T-helper 9 cell (primary cell): ENCODE measurements at regions not wholly inside any gene's neighbourhood (a gene's known extent, or its start where the extent isn't known, plus 50 kb on each side); places are given as distances from the start of the nearest gene placed in this dataset.
"Not testable (repeated sequence)": the region's sequence is repeated elsewhere in the genome, so short reads cannot be mapped to it uniquely, and the experiment has no call there.

Experiments
- DNase-seq: peaks from one replicate; pipeline ENCODE4 v3.0.0-alpha.2; 2020

- no peak for DNase-seq
These were observed 217.6 kb upstream of the SFSWAP start for GRCh38 chr12:131493068-131493826.

DNA sequence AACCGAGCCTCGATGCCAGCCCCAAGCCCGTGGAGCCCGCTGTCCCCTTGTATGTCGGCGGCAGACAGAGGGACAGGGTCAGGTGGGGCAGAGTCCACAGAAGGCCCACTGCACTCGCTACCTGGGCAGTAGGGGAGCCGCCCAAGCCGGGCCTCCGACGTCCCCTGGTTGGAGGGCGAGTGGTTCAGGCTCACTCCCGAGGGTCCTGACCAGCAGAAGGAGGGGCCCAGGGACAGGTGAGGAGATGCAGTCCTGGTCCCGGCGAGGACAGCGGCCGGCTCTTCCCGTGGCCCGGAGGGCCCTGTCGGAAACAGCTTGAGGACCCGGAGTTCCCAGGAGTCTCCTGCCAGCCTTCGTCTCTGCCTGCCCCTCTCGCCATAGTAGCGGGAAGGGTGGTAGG, 216.7 kb upstream of the SFSWAP start:
- DNase-seq = no peak

GRCh38 chr12:131494741-131495524, 216.0 kb upstream of the SFSWAP start:
- no peak for DNase-seq

GRCh38 chr12:131497966-131498365, 212.9 kb upstream of the SFSWAP start:
- DNase-seq = no peak

- DNase-seq = no peak
These were observed 211.6 kb upstream of the SFSWAP start for GRCh38 chr12:131499160-131499863.

DNA sequence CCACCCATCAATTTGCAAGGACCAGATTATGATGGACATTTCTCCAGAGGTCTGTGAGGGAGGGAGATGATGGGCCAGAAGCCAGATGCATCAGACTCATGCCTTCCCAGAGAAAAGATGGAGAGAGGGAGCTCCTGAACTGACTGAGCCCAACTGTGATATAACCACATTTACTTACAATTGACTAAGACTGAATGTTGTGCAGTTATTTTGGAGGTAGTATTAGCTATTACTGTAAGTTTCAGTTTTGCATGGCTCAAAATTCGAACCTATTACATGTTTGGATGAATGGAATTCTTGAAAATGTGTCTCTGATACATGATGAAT, 211.1 kb upstream of the SFSWAP start:
- no peak for DNase-seq

GRCh38 chr12:131500564-131500963, 210.3 kb upstream of the SFSWAP start:
- no peak for DNase-seq

- no peak for DNase-seq
These were observed 205.3 kb upstream of the SFSWAP start for GRCh38 chr12:131505561-131505960.

DNA sequence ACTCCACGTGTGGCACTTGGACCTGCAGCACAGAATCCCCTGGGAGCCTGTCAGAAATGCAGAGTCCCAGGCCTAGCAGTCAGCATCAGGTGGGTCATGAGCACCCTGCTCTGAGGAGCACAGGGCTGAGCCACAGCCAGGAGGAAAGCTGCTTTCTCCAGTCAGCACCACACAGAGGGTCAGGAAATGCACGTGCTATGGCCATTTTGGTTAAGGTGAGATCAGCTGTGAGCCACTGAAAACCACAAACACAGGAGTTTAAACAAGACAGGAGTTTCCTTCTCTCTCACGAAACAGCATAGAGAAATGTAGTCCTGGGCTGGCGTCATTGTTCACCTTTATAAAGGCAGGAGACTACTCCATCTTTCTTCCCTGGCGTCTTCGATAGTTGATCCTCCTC, 204.5 kb upstream of the SFSWAP start:
- no peak for DNase-seq

DNA sequence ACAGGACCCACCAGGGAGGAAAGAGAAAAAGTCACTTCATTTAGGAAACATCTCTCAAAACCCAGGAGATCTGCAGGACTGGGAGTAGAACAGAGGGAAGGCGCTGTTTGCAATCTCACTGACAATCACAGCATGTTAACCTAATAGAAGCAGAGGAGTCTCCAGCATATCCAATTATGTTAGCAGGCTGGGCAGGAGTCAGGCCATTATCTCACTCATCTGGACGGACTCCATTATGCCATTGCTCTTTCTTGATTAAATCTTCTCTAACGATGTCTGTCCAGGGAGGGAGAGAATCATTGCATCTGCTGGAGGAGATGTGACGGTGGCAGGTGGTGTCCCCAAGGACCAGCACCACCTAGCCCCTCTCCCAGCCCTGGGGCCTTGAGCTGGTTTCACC, 203.8 kb upstream of the SFSWAP start:
- DNase-seq = no peak

GRCh38 chr12:131507881-131508280, 203.0 kb upstream of the SFSWAP start:
- no peak for DNase-seq

- no peak for DNase-seq
These were observed 201.2 kb upstream of the SFSWAP start for GRCh38 chr12:131509701-131510100.

DNA sequence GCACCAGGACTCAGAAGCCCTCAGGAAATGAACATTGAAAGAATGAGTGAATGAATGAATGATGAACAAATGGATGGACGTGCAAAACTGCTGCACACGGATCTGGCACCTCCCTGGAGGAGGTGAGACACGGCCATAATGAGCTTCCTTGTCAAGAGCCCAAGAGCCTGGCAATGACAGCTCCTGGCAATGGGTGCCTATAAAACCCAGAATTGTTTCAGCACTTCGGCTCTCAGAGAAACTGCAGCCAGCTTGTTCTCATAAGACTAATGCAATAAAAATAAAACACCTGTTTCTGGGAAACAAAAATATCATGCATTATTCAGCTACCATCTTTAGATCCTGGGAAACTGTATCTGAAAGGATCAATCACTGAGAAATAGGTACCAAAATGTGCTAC, 200.5 kb upstream of the SFSWAP start:
- DNase-seq = no peak

DNA sequence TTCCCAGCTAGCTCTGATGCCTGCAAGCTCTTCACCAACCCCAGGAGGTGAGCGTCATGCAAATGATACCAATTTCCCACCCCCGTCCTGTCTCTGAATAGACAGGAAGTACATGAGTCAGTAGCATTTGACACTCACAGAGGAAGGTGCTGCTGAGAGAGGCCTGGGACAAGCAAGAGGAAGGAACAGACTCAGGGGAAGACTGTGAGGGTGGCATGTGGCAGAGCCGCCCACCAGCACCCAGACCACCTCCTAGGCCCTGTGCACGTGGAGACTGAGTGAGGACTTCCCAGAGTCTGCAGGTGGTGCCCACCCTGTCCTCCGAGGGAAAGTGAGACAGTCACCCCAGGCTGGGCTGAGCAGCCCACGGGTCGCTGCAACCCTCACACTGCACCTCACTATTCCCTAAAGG, 199.5 kb upstream of the SFSWAP start:
- DNase-seq = no peak

DNA sequence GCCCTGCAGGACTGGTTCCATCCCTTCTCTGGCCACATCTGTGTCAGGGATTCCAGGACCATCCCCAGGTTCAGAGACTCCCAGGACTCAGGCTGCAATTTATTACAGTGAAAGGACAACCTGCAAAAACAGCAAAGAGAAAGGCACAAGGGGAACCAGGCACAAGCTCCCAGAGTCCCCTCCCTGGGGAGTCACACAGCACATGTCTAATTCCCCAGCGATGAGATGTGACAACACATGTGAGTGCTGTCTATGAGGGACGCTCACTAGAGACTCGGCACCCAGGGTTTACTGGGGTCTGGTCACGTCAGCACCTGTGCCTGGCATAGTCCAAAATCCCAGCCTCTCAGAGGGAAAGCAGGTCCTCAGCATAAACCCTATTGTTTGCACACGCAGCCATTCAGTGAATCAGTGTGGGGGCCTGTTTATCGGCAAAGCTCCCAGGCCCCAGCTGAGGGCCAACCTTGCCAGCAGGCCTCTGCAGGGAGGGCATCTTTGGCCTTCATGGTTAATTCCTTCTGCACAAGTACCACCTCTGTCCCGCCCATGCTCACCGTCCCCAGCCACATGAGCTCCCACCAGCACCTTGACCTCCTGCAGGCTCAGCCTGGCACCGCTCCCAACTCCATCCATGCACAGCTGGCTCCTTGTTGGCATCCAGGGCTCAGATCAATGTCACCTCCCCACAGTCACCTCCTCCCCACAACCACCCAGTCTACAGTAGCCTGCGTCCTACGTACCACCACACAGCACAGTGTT, 198.9 kb upstream of the SFSWAP start:
- no peak for DNase-seq

- no peak for DNase-seq
These were observed 197.3 kb upstream of the SFSWAP start for GRCh38 chr12:131513606-131514005.

DNA sequence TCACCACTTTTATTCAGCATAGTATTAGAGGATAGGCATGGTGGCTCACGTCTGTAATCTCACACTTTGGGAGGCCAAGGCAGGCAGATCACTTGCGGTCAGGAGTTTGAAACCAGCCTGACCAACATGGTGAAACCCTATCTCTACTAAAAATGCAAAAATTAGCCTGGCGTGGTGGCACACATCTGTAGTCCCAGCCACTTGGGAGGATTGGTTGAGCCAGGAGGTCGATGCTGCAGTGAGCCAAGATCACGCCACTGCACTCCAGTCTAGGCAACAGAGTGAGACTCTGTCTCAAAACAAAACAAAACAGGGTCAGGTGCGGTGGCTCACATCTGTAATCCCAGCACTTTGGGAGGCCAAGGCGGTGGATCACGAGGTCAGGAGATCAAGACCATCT, 190.3 kb upstream of the SFSWAP start:
- not testable (repeated sequence) for DNase-seq

GRCh38 chr12:131521326-131521725, 189.6 kb upstream of the SFSWAP start:
- no peak for DNase-seq

DNA sequence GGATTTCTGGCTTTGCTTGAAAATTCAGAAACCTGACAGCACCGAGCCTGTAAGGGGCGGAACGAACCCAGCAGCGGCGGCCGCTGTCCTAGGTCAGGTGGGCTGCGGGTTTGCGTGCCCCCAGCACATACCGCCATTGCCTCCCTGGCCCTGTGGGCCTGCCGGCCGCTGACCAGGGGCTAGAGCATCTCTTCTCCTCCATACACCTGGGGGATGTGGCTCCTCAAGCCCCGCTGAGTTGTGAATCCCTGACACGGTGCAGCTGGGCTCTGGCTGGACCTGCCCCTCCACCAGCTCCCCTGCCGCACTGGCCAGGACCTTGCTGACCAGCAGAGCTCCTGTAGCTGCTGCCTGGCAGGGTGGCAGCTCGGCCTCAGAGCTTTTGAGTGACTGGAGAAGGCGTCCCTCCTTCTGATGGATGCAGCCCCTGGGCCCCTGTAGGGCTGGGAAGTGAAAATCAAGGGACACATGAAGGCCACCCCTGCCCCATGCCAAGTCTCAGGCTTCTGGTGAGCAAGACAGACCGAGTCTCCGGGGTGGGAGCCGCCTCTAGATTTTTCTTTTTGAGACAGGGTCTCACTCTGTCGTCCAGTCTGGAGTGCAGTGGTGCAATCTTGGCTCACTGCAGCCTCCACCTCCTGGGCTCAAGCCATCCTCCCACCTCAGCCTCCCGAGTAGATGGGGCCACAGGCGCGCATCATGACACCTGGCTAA, 184.9 kb upstream of the SFSWAP start:
- no peak for DNase-seq

DNA sequence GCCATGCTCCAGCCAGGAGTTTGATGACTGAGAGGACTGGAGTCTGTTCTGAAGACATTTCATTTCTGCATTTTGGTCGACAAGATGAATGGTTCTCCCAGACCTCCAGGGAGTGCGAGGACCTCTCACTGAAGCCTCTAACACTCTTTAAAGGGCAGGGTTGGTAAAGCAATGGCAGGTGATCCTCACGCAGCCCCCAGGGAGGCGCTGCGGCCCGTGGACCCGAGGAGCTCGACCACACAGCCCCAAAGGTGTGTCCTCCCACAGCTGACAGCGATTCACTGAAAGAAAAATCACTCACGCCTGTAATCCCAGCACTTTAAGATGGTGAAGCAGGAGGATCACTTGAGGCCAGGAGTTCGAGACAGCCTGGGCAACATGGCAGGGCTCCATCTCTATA, 183.8 kb upstream of the SFSWAP start:
- no peak for DNase-seq

DNA sequence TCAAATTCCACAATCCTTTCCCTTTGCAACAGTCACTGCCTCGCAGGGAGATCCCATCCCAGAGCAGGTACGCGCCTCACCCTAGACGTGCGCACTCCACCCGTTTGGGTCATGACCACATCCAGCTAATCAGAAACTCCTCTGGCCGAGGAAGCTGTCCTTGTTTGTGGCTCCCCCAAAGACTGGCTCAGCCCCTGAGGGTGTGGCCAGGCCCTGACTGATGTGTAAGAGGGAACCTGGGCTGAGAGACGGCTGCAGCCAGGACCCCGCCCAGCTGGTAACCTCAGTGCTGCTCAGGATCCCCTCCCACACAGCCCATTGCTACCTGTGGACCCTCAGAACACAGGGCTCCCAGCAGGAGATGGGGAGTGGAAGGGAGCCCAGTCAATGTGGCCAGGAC, 183.2 kb upstream of the SFSWAP start:
- DNase-seq = no peak

- DNase-seq = no peak
These were observed 182.7 kb upstream of the SFSWAP start for GRCh38 chr12:131528144-131528543.
